Adrenal gland (tissue), 5 donors: ENCODE measurements at regions not wholly inside any gene's neighbourhood (a gene's known extent, or its start where the extent isn't known, plus 50 kb on each side); places are given as distances from the start of the nearest gene placed in this dataset.

Experiments used
- CTCF ChIP-seq, 6 experiments: fragments of 450-650 bp in 4 of 6; fragments of 200-600 bp in 2 of 6; sonication (generic) in 1 of 6; IDR thresholded peaks; 1 replicate in 5 of 6; 2 replicates in 1 of 6; pipeline versions ENCODE4 v1.5.1 to v1.8.0; 2016 to 2021; ENCODE audit warnings: antibody characterized with exemption in 6 of 6, mild to moderate bottlenecking in 2 of 6, moderate library complexity in 1 of 6
- POLR2A ChIP-seq, 2 donors: fragments of 450-650 bp; IDR thresholded peaks; one replicate each; pipeline ENCODE4 v1.6.1; 2017; ENCODE audit warnings: antibody characterized with exemption in 2 of 2, mild to moderate bottlenecking in 2 of 2, moderate library complexity in 1 of 2
- donor health status: DM: no; HTN: no; CAD: no.

DNA sequence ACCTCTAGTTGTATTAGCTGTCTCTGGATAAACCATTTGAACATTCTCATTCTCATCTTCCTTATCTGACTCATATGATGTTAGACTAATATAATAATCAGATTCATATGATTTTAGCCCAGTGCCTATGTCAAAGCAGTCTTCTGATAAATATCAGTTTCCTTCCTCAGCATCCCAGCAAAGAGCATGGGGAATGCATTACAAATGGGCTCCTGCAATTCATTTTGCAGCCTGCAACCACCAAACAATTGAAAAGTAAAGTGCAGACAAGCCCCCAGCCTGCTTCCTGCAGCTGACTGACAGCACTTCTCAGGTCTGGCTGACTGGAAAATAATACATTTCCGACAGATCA, 78.2 kb upstream of the STAC start:
- TF ChIP-seq CTCF (IDR thresholded peaks at IDR 0.05), result no peak
- no peak for TF ChIP-seq POLR2A (IDR thresholded peaks at IDR 0.05)
